Choroid plexus epithelial cell (primary cell): ENCODE measurements at regions not wholly inside any gene's neighbourhood (a gene's known extent, or its start where the extent isn't known, plus 50 kb on each side); places are given as distances from the start of the nearest gene placed in this dataset.

ENCODE experiments used
- DNase-seq: peaks from one replicate; pipeline ENCODE4 v3.0.0-alpha.2; 2010; ENCODE audit warnings: low read depth
- H3K4me3 ChIP-seq: 2 replicates; pipeline ENCODE4 v1.5.1; 2011; ENCODE audit warnings: low read depth, mild to moderate bottlenecking, control low read depth, low read length, moderate library complexity
- CTCF ChIP-seq: conservative IDR thresholded peaks from 2 replicates; pipeline ENCODE4 v1.5.1; 2011; ENCODE audit warnings: low read depth, mild to moderate bottlenecking, control low read depth, inconsistent platforms, low read length, moderate library complexity

GRCh38 chr2:118705032-118705431 lies 142.4 kb downstream of the EN1 start:
- no peak for TF ChIP-seq CTCF
- DNase-seq: peak; percentile 81

GRCh38 chr2:118699447-118700175 lies 147.8 kb downstream of the EN1 start:
- no peak for DNase-seq
- TF ChIP-seq CTCF: no peak
- no peak overlapping the region for H3K4me3 ChIP-seq

More at GRCh38 chr2:118705032-118705431, 142.4 kb downstream of the EN1 start:
- no peak overlapping the region for H3K4me3 ChIP-seq

GRCh38 chr2:118698564-118698963 lies 148.9 kb downstream of the EN1 start:
- H3K4me3 ChIP-seq: no peak overlapping the region
- DNase-seq: no peak
- no peak for TF ChIP-seq CTCF

- peak; percentile 58 for DNase-seq
- no peak for TF ChIP-seq CTCF
- H3K4me3 ChIP-seq: no peak overlapping the region
These were observed 149.7 kb downstream of the EN1 start for GRCh38 chr2:118697781-118698180.

GRCh38 chr2:118696786-118697465 lies 150.5 kb downstream of the EN1 start:
- TF ChIP-seq CTCF: no peak
- peak; percentile 40 for DNase-seq
- no peak overlapping the region for H3K4me3 ChIP-seq

- TF ChIP-seq CTCF: no peak
- no peak for DNase-seq
- no peak overlapping the region for H3K4me3 ChIP-seq
These were observed 154.1 kb downstream of the EN1 start for GRCh38 chr2:118693287-118693822.
